ENCODE measurements at regions not wholly inside any gene's neighbourhood (a gene's known extent, or its start where the extent isn't known, plus 50 kb on each side); places are given as distances from the start of the nearest gene placed in this dataset.

GRCh38 chr9:117511852-117512481 is 97.1 kb upstream of the ASTN2 start:
- TF ChIP-seq ZFX (IDR thresholded peaks at IDR 0.05) (no peak), CTCF (conservative IDR thresholded peaks at IDR 0.05) (no peak)
- H3K27ac ChIP-seq, result no peak overlapping the region

DNA sequence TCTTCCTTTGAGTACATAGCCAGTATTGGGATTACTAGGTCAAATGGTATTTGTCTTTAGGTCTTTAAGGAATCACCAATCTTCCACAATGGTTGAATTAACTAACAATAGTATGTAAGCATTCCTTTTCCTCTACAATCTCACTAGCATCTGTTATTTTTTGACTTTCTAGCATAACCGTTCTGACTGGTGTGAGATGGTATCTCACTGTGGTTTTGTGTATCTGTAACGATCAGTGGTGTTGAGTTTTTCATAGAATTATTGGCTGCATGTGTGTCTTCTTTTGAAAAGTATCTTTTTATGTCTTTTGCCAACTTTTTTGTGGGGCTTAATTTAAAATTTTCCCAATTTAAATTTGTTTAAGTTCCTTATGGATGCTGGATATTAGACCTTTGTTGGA is 81.5 kb upstream of the ASTN2 start:
- TF ChIP-seq ZFX (IDR thresholded peaks at IDR 0.05) (no peak), CTCF (conservative IDR thresholded peaks at IDR 0.05) (no peak)
- no peak overlapping the region for H3K27ac ChIP-seq

GRCh38 chr9:117494401-117495090 is 79.7 kb upstream of the ASTN2 start:
- no peak overlapping the region for H3K27ac ChIP-seq
- TF ChIP-seq CTCF (conservative IDR thresholded peaks at IDR 0.05), result no peak

DNA sequence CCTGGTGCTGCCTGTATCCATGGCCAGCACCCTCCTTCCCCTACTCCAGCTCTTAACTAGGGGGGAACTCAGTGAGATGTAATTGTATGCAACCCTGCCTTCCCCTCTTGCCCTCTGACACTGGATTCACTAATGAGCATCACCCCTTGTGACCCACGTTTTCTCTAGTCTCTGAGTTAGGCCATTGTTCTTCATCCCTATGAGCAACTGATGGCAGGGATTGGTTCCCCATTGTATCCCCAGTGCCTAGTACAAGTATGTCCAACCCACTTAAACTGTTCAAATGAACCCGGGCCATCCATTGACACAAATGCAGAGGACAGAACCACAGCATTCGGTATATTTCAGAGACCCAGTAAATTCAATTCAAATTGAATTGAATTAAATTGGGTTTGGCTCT is 77.6 kb upstream of the ASTN2 start:
- TF ChIP-seq ZFX (IDR thresholded peaks at IDR 0.05) (no peak), CTCF (conservative IDR thresholded peaks at IDR 0.05) (no peak)
- no peak overlapping the region for H3K27ac ChIP-seq

- no peak for TF ChIP-seq ZFX (IDR thresholded peaks at IDR 0.05)
- no peak for TF ChIP-seq CTCF (conservative IDR thresholded peaks at IDR 0.05)
- H3K27ac ChIP-seq, result no peak overlapping the region
These were observed 76.6 kb upstream of the ASTN2 start for GRCh38 chr9:117491491-117491890.

GRCh38 chr9:117490199-117490598 is 75.3 kb upstream of the ASTN2 start:
- no peak overlapping the region for H3K27ac ChIP-seq
- TF ChIP-seq CTCF (conservative IDR thresholded peaks at IDR 0.05) (no peak), ZFX (IDR thresholded peaks at IDR 0.05) (no peak)

GRCh38 chr9:117488659-117489058 is 73.8 kb upstream of the ASTN2 start:
- TF ChIP-seq ZFX (IDR thresholded peaks at IDR 0.05), result no peak
- TF ChIP-seq CTCF (conservative IDR thresholded peaks at IDR 0.05), result no peak
- no peak overlapping the region for H3K27ac ChIP-seq
